ENCODE measurements at regions not wholly inside any gene's neighbourhood (a gene's known extent, or its start where the extent isn't known, plus 50 kb on each side); places are given as distances from the start of the nearest gene placed in this dataset.

DNA sequence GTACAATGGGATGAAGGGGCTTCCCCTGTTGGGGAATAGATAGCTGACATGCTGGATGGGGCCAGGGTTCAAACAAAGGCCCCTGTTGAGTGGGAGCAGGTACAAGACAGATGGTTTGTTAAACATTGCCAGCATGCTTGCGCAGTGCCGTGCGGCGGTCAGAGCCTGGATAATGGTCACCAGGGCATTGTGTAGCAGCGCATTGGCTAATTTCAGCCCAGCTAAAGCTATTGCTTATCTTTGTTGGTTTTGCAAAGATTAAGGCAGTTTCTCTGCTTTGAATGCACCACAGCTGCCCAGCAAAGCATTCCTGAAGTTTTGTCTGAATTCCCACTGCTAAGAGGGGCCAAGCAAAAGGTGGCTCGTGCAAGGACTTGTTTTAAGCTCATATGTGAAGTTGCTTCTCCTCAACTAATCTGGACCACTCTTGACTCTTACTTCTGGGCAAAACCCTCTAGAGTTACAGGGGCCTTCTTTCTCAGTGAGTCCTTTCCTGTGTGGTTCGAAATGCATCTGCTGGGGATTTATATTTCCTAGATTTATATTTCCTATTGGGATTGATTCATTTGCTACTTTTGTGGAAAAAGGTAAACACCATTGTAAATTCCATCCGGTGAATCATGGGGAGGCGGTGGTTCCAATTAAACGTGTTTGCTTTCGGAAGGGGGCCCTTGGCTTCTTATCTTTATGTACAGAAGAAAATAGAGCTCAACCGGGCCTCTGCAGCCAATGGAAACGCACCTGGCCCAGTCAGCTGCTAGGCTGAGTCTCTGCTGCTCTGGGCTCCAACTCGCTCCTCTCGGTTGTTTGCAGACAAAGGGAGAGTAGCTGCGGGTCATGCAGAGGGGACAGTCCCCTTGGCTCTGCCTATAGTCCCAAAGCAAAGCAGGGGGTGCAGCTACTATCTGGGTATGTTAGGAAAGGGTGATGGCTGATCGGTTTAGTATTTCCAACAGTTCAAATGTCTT, 72.1 kb downstream of the FOXA2 start:
- TF ChIP-seq, protein P1, sequence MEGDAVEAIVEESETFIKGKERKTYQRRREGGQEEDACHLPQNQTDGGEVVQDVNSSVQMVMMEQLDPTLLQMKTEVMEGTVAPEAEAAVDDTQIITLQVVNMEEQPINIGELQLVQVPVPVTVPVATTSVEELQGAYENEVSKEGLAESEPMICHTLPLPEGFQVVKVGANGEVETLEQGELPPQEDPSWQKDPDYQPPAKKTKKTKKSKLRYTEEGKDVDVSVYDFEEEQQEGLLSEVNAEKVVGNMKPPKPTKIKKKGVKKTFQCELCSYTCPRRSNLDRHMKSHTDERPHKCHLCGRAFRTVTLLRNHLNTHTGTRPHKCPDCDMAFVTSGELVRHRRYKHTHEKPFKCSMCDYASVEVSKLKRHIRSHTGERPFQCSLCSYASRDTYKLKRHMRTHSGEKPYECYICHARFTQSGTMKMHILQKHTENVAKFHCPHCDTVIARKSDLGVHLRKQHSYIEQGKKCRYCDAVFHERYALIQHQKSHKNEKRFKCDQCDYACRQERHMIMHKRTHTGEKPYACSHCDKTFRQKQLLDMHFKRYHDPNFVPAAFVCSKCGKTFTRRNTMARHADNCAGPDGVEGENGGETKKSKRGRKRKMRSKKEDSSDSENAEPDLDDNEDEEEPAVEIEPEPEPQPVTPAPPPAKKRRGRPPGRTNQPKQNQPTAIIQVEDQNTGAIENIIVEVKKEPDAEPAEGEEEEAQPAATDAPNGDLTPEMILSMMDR (IDR thresholded peaks at IDR 0.05): no peak
- TF ChIP-seq POLR2A (IDR thresholded peaks at IDR 0.05): no peak
